OCI-LY7 (cell line): ENCODE measurements at regions not wholly inside any gene's neighbourhood (a gene's known extent, or its start where the extent isn't known, plus 50 kb on each side); places are given as distances from the start of the nearest gene placed in this dataset.

ENCODE experiments used
- BruUV-seq: library from RNA; stranded (reverse); fragments of 400-500 nt; replicated peaks from 2 replicates; lab custom pipeline; 2021; lab: Mats Ljungman, UMichigan
- CTCF ChIA-PET: fragments of 300-600 bp; sonication (Branson Sonifier 250); formaldehyde crosslinking; loops from one replicate; lab custom pipeline; 2022; ENCODE audit warnings: antibody characterized with exemption; ENCODE audit not compliant: unreplicated experiment; lab: Charles Lee
- POLR2A ChIA-PET: fragments of 300-600 bp; sonication (Branson Sonifier 250); formaldehyde crosslinking; loops from one replicate; lab custom pipeline; 2022; ENCODE audit warnings: antibody characterized with exemption; lab: Charles Lee
- DNase-seq: peaks from one replicate; pipeline ENCODE4 v3.0.0-alpha.2; 2015; ENCODE audit warnings: low spot score
- H2AFZ ChIP-seq: fragments of 200-600 bp; sonication (generic), shearing (Covaris generic); 2 replicates; pipeline ENCODE4 v1.6.1; 2014; ENCODE audit warnings: mild to moderate bottlenecking, antibody characterized with exemption, low read length, moderate library complexity
- H3K27ac ChIP-seq: fragments of 200-600 bp; sonication (generic); 2 replicates; pipeline ENCODE4 v1.5.1; 2014; ENCODE audit warnings: mixed run types, low read depth, mild to moderate bottlenecking, moderate library complexity, low read length, inconsistent platforms; ENCODE audit not compliant: poor library complexity, severe bottlenecking
- H3K36me3 ChIP-seq: fragments of 200-600 bp; sonication (generic); 2 replicates; pipeline ENCODE4 v1.6.1; 2014; ENCODE audit warnings: mild to moderate bottlenecking, antibody characterized with exemption, low read length, moderate library complexity, mixed read lengths; ENCODE audit not compliant: insufficient read depth
- H3K4me1 ChIP-seq: fragments of 200-600 bp; sonication (generic); 2 replicates; pipeline ENCODE4 v1.5.1; 2014; ENCODE audit warnings: mild to moderate bottlenecking, low read length; ENCODE audit not compliant: insufficient read depth, poor library complexity, severe bottlenecking
- H3K4me2 ChIP-seq: fragments of 200-600 bp; sonication (generic); 2 replicates; pipeline ENCODE4 v1.6.1; 2014; ENCODE audit warnings: mild to moderate bottlenecking, low read length
- H3K4me3 ChIP-seq: fragments of 200-600 bp; sonication (generic); 2 replicates; pipeline ENCODE4 v1.5.1; 2014; ENCODE audit warnings: mild to moderate bottlenecking, low read depth, low read length; ENCODE audit not compliant: poor library complexity, severe bottlenecking
- H3K79me2 ChIP-seq: fragments of 200-600 bp; sonication (generic); 2 replicates; pipeline ENCODE4 v1.6.1; 2016; ENCODE audit warnings: low read depth, mild to moderate bottlenecking, low read length, moderate library complexity, mixed read lengths; ENCODE audit not compliant: insufficient read depth
- H3K9me2 ChIP-seq: fragments of 200-600 bp; sonication (generic); 2 replicates; pipeline ENCODE4 v1.6.1; 2016; ENCODE audit warnings: mild to moderate bottlenecking, low read length, mixed read lengths; ENCODE audit not compliant: insufficient read depth
- H3K9me3 ChIP-seq: fragments of 200-600 bp; sonication (generic); 2 replicates; pipeline ENCODE4 v1.6.1; 2014; ENCODE audit warnings: mild to moderate bottlenecking, mixed run types, low read length, mixed read lengths
- H4K20me1 ChIP-seq: fragments of 200-600 bp; sonication (generic); 2 replicates; pipeline ENCODE4 v1.6.1; 2014; ENCODE audit warnings: mild to moderate bottlenecking, antibody characterized with exemption, low read length, moderate library complexity, mixed read lengths; ENCODE audit not compliant: insufficient read depth
- CTCF ChIP-seq: fragments of 200-600 bp; sonication (generic); conservative IDR thresholded peaks from 2 replicates; pipeline ENCODE4 v1.5.1; 2014; ENCODE audit warnings: mild to moderate bottlenecking, antibody characterized with exemption, low read length, moderate library complexity, mixed read lengths
- EZH2phosphoT487 ChIP-seq: fragments of 200-600 bp; sonication (generic); IDR thresholded peaks from 2 replicates; pipeline ENCODE4 v1.6.1; 2018; ENCODE audit warnings: low read depth, borderline replicate concordance, mild to moderate bottlenecking, mixed run types, antibody characterized with exemption, low read length, moderate library complexity, mixed read lengths
- intact Hi-C: fragments of 100-400 bp; cut with micrococcal nuclease; formaldehyde crosslinking; loops from one replicate; pipeline ENCODE4 v1.10.0; 2022; ENCODE audit not compliant: unreplicated experiment

- no peaks in the 10 kb centered on the region for H3K9me2 ChIP-seq
- no TSS peak for BruUV-seq
- no peak for DNase-seq
- H3K9me3 ChIP-seq: no peaks in the 10 kb centered on the region
- H3K27ac ChIP-seq: no peak overlapping the region
- CTCF ChIA-PET: no interaction called here
- TF ChIP-seq CTCF (no peak), EZH2phosphoT487 (no peak)
- H3K36me3 ChIP-seq: no peaks in the 10 kb centered on the region
- intact Hi-C loops: no loop called here
- H3K79me2 ChIP-seq: no peaks in the 10 kb centered on the region
- H3K4me3 ChIP-seq: no peak overlapping the region
- POLR2A ChIA-PET: no interaction called here
- H3K4me1 ChIP-seq: no peaks in the 10 kb centered on the region
- H2AFZ ChIP-seq: no peak overlapping the region
- no peak overlapping the region for H3K4me2 ChIP-seq
- H4K20me1 ChIP-seq: no peaks in the 10 kb centered on the region
Measured at GRCh38 chr2:128799730-128800129, 481.1 kb upstream of the HS6ST1 start.

GRCh38 chr2:128801576-128801975, 482.9 kb upstream of the HS6ST1 start:
- TF ChIP-seq CTCF (no peak), EZH2phosphoT487 (no peak)
- Histone ChIP-seq H2AFZ (no peak overlapping the region), H3K79me2 (no peaks in the 10 kb centered on the region), H3K27ac (no peak overlapping the region), H3K4me2 (no peak overlapping the region), H4K20me1 (no peaks in the 10 kb centered on the region), H3K4me3 (no peak overlapping the region), H3K9me2 (no peaks in the 10 kb centered on the region), H3K4me1 (no peaks in the 10 kb centered on the region), H3K9me3 (no peaks in the 10 kb centered on the region), H3K36me3 (no peaks in the 10 kb centered on the region)
- DNase-seq: no peak
- CTCF ChIA-PET: no interaction called here
- BruUV-seq: no TSS peak
- POLR2A ChIA-PET: interaction anchor here (1.3 kb wide), 1 partner anchor 8 kb away, joined by 4 read pairs; no protein-coding TSS in a partner anchor
- intact Hi-C loops: no loop called here

GRCh38 chr2:128803222-128803621, 484.6 kb upstream of the HS6ST1 start:
- Histone ChIP-seq H3K9me2 (no peaks in the 10 kb centered on the region), H3K4me3 (no peak overlapping the region), H3K36me3 (no peaks in the 10 kb centered on the region), H3K4me1 (no peaks in the 10 kb centered on the region), H3K4me2 (no peak overlapping the region), H3K9me3 (no peaks in the 10 kb centered on the region), H4K20me1 (no peaks in the 10 kb centered on the region), H2AFZ (no peak overlapping the region), H3K27ac (no peak overlapping the region), H3K79me2 (no peaks in the 10 kb centered on the region)
- intact Hi-C loops: no loop called here
- no peak for TF ChIP-seq CTCF
- no peak for TF ChIP-seq EZH2phosphoT487
- ChIA-PET CTCF (no interaction called here), POLR2A (no interaction called here)
- no peak for DNase-seq
- BruUV-seq: no TSS peak
